HepG2 (cell line): ENCODE measurements at regions not wholly inside any gene's neighbourhood (a gene's known extent, or its start where the extent isn't known, plus 50 kb on each side); places are given as distances from the start of the nearest gene placed in this dataset.
A peak's percentile ranks its signal among the peaks of the same experiment; 100 is the strongest.

Source experiments
- DPF2 ChIP-seq: sonication (generic); formaldehyde crosslinking; IDR thresholded peaks from 2 replicates; pipeline ENCODE4 v1.4.0; 2020; ENCODE audit warnings: mild to moderate bottlenecking, low read depth, missing genetic modification reagents, borderline replicate concordance
- FOSL2 ChIP-seq: sonication (generic); formaldehyde crosslinking; IDR thresholded peaks from 2 replicates; pipeline ENCODE4 v1.4.0; 2020; ENCODE audit warnings: missing genetic modification reagents
- HNRNPH1 ChIP-seq: fragments of 200-400 bp; formaldehyde crosslinking; optimal IDR thresholded peaks from 2 replicates; pipeline ENCODE3; 2017; ENCODE audit warnings: mild to moderate bottlenecking, low read depth, low read length
- MXI1 ChIP-seq: IDR thresholded peaks from 3 replicates; pipeline ENCODE4 v1.6.1; 2012; ENCODE audit warnings: low read depth, low read length, inconsistent platforms, borderline replicate concordance
- RFX1 ChIP-seq: fragments of 450-650 bp; IDR thresholded peaks from 2 replicates; pipeline ENCODE4 v1.6.1; 2017
- SMAD1 ChIP-seq: sonication (generic); formaldehyde crosslinking; IDR thresholded peaks from 2 replicates; pipeline ENCODE4 v1.4.0; 2020; ENCODE audit warnings: missing genetic modification reagents, low read depth, mild to moderate bottlenecking, borderline replicate concordance
- U2AF2 ChIP-seq: fragments of 200-400 bp; formaldehyde crosslinking; IDR thresholded peaks from 2 replicates; pipeline ENCODE4 v1.6.1; 2017; ENCODE audit warnings: low read depth, mild to moderate bottlenecking, low read length
- ZNF136 ChIP-seq: sonication (generic); formaldehyde crosslinking; IDR thresholded peaks from 2 replicates; pipeline ENCODE4 v1.8.1; 2022; ENCODE audit warnings: low read depth, mild to moderate bottlenecking, moderate library complexity, missing genetic modification reagents
- TF ChIP-seq, protein P1 (sequence below): IDR thresholded peaks from 2 replicates; pipeline ENCODE4 v1.4.0; 2020; ENCODE audit warnings: mild to moderate bottlenecking, missing genetic modification reagents
- TF ChIP-seq, protein P2 (sequence below): sonication (generic); formaldehyde crosslinking; IDR thresholded peaks from 2 replicates; pipeline ENCODE4 v1.5.1; 2020; ENCODE audit warnings: mild to moderate bottlenecking, missing genetic modification reagents, moderate library complexity
- TF ChIP-seq, protein P3 (sequence below): sonication (generic); formaldehyde crosslinking; IDR thresholded peaks from 2 replicates; pipeline ENCODE4 v1.9.0; 2021; ENCODE audit warnings: mild to moderate bottlenecking, missing genetic modification reagents
- TF ChIP-seq, protein P4 (sequence below): sonication (generic); formaldehyde crosslinking; IDR thresholded peaks from 2 replicates; pipeline ENCODE4 v1.5.0; 2020; ENCODE audit warnings: mild to moderate bottlenecking, missing genetic modification reagents, borderline replicate concordance

DNA sequence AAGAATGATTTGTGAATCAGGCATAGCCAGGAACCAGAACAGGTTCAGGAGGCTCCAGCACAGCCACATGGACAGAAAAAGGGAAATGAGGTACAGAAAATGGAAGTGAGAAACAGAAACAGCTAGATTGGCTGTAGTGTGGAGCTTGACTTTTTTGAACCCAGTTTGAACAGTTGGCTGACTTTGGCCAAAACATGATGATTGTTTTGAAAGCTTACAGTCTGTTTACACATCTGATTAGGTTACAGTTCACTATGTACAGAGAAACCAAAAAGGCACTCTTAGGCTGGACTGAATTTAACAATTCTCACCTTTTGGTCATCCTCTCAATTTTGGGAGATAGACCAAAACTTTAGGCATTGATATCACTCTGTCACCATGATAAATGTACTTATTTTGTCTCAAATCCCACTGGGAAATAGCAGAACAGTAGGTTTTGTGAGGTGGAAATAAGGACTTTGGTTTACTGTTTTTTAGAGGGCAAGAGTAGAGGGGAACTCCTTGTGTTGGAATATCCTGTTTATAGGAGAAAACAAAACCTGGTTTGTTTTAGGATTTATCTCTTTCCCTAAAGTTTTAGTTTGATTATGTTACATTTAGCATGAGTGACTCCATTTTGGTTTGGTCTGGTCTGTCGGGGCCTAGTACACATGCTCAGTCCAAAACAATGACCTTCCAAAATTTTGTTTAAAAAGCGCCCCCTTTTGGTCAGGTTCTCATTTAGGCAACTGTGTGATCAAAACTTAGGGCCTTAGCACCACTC lies 123.1 kb downstream of the OLIG3 start (continued):
- TF ChIP-seq, protein P1, sequence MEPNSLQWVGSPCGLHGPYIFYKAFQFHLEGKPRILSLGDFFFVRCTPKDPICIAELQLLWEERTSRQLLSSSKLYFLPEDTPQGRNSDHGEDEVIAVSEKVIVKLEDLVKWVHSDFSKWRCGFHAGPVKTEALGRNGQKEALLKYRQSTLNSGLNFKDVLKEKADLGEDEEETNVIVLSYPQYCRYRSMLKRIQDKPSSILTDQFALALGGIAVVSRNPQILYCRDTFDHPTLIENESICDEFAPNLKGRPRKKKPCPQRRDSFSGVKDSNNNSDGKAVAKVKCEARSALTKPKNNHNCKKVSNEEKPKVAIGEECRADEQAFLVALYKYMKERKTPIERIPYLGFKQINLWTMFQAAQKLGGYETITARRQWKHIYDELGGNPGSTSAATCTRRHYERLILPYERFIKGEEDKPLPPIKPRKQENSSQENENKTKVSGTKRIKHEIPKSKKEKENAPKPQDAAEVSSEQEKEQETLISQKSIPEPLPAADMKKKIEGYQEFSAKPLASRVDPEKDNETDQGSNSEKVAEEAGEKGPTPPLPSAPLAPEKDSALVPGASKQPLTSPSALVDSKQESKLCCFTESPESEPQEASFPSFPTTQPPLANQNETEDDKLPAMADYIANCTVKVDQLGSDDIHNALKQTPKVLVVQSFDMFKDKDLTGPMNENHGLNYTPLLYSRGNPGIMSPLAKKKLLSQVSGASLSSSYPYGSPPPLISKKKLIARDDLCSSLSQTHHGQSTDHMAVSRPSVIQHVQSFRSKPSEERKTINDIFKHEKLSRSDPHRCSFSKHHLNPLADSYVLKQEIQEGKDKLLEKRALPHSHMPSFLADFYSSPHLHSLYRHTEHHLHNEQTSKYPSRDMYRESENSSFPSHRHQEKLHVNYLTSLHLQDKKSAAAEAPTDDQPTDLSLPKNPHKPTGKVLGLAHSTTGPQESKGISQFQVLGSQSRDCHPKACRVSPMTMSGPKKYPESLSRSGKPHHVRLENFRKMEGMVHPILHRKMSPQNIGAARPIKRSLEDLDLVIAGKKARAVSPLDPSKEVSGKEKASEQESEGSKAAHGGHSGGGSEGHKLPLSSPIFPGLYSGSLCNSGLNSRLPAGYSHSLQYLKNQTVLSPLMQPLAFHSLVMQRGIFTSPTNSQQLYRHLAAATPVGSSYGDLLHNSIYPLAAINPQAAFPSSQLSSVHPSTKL = 0 out of 2 replicates have a peak, but pooled peaks have one; percentile 46
- no peak for TF ChIP-seq MXI1
- no peak for TF ChIP-seq FOSL2 (CRISPR knock-in tag)
- TF ChIP-seq, protein P2, sequence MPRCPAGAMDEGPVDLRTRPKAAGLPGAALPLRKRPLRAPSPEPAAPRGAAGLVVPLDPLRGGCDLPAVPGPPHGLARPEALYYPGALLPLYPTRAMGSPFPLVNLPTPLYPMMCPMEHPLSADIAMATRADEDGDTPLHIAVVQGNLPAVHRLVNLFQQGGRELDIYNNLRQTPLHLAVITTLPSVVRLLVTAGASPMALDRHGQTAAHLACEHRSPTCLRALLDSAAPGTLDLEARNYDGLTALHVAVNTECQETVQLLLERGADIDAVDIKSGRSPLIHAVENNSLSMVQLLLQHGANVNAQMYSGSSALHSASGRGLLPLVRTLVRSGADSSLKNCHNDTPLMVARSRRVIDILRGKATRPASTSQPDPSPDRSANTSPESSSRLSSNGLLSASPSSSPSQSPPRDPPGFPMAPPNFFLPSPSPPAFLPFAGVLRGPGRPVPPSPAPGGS = no peak
- TF ChIP-seq, protein P3, sequence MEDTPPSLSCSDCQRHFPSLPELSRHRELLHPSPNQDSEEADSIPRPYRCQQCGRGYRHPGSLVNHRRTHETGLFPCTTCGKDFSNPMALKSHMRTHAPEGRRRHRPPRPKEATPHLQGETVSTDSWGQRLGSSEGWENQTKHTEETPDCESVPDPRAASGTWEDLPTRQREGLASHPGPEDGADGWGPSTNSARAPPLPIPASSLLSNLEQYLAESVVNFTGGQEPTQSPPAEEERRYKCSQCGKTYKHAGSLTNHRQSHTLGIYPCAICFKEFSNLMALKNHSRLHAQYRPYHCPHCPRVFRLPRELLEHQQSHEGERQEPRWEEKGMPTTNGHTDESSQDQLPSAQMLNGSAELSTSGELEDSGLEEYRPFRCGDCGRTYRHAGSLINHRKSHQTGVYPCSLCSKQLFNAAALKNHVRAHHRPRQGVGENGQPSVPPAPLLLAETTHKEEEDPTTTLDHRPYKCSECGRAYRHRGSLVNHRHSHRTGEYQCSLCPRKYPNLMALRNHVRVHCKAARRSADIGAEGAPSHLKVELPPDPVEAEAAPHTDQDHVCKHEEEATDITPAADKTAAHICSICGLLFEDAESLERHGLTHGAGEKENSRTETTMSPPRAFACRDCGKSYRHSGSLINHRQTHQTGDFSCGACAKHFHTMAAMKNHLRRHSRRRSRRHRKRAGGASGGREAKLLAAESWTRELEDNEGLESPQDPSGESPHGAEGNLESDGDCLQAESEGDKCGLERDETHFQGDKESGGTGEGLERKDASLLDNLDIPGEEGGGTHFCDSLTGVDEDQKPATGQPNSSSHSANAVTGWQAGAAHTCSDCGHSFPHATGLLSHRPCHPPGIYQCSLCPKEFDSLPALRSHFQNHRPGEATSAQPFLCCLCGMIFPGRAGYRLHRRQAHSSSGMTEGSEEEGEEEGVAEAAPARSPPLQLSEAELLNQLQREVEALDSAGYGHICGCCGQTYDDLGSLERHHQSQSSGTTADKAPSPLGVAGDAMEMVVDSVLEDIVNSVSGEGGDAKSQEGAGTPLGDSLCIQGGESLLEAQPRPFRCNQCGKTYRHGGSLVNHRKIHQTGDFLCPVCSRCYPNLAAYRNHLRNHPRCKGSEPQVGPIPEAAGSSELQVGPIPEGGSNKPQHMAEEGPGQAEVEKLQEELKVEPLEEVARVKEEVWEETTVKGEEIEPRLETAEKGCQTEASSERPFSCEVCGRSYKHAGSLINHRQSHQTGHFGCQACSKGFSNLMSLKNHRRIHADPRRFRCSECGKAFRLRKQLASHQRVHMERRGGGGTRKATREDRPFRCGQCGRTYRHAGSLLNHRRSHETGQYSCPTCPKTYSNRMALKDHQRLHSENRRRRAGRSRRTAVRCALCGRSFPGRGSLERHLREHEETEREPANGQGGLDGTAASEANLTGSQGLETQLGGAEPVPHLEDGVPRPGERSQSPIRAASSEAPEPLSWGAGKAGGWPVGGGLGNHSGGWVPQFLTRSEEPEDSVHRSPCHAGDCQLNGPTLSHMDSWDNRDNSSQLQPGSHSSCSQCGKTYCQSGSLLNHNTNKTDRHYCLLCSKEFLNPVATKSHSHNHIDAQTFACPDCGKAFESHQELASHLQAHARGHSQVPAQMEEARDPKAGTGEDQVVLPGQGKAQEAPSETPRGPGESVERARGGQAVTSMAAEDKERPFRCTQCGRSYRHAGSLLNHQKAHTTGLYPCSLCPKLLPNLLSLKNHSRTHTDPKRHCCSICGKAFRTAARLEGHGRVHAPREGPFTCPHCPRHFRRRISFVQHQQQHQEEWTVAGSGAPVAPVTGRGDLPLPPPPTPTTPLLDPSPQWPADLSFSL = no peak
- TF ChIP-seq HNRNPH1 = no peak
- no peak for TF ChIP-seq SMAD1 (CRISPR knock-in tag)
- 0 out of 2 replicates have a peak, but pooled peaks have one; percentile 26 for TF ChIP-seq DPF2 (CRISPR knock-in tag)
- TF ChIP-seq U2AF2 = no peak
- no peak for TF ChIP-seq RFX1
- no peak for TF ChIP-seq ZNF136 (CRISPR knock-in tag)
- TF ChIP-seq, protein P4, sequence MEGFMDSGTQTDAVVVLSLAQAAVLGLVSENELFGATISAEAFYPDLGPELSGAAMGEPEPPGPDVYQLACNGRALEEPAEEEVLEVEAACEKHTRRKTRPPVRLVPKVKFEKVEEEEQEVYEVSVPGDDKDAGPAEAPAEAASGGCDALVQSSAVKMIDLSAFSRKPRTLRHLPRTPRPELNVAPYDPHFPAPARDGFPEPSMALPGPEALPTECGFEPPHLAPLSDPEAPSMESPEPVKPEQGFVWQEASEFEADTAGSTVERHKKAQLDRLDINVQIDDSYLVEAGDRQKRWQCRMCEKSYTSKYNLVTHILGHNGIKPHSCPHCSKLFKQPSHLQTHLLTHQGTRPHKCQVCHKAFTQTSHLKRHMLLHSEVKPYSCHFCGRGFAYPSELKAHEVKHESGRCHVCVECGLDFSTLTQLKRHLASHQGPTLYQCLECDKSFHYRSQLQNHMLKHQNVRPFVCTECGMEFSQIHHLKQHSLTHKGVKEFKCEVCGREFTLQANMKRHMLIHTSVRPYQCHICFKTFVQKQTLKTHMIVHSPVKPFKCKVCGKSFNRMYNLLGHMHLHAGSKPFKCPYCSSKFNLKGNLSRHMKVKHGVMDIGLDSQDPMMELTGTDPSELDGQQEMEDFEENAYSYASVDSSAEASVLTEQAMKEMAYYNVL (CRISPR knock-in tag) = no peak
